K562 (cell line): ENCODE measurements at regions not wholly inside any gene's neighbourhood (a gene's known extent, or its start where the extent isn't known, plus 50 kb on each side); places are given as distances from the start of the nearest gene placed in this dataset.

ENCODE experiments used
- ATAC-seq: fragments of 200-7000 bp; cut with Tn5 transposase; 3 replicates; pipeline ENCODE4 v1.9.1; 2020; ENCODE audit warnings: moderate library complexity
- BruUV-seq: library from RNA; stranded (reverse); fragments of 400-500 nt; replicated peaks from 2 replicates; lab custom pipeline; 2021; lab: Mats Ljungman, UMichigan
- CTCF ChIA-PET: fragments of 300-600 bp; formaldehyde crosslinking; extraction: SDS; loops from one replicate; lab custom pipeline; 2021; ENCODE audit warnings: low intra/inter-chr PET ratio; lab: Yijun Ruan, JAX
- POLR2A ChIA-PET: fragments of 300-600, 350-650 bp; sonication (Branson Sonifier 250); formaldehyde crosslinking; extraction: SDS; loops from one replicate; lab custom pipeline; 2021; ENCODE audit warnings: antibody characterized with exemption, inconsistent platforms; lab: Yijun Ruan, JAX
- DNase-seq, 4 experiments: peaks; one replicate each; pipeline versions ENCODE4 v3.0.0 to v3.0.0-alpha.2; 2011 to 2018; ENCODE audit warnings: low spot score in 3 of 4, mixed read lengths in 3 of 4; ENCODE audit errors: extremely low read depth in 1 of 4
- FAIRE-seq: peaks from 2 replicates; lab custom pipeline; 2011; peaks lifted over from hg19 to GRCh38; lab: Jason Lieb, UNC
- H2AFZ ChIP-seq: 2 replicates; pipeline ENCODE4 v1.6.0; 2011; ENCODE audit warnings: low read depth, low read length, control low read depth, inconsistent platforms
- H3K27ac ChIP-seq: fragments of 200-600 bp; 3 replicates; pipeline ENCODE4 v1.8.0; 2011; ENCODE audit warnings: low read depth, mild to moderate bottlenecking, control low read depth, inconsistent platforms, low read length, moderate library complexity, mixed read lengths; ENCODE audit errors: extremely low read depth
- H3K27me3 ChIP-seq, 2 experiments: fragments of 300-600 bp in 1 of 2; 2 replicates in 1 of 2; 3 replicates in 1 of 2; pipeline versions ENCODE4 v1.6.0 to v1.8.0; 2011; ENCODE audit warnings: inconsistent platforms in 2 of 2, low read length in 2 of 2, mild to moderate bottlenecking in 1 of 2, mixed read lengths in 1 of 2, moderate library complexity in 1 of 2; ENCODE audit not compliant: control insufficient read depth in 2 of 2, insufficient read depth in 2 of 2
- H3K36me3 ChIP-seq: fragments of 300-600 bp; 3 replicates; pipeline ENCODE4 v1.8.0; 2011; ENCODE audit warnings: mild to moderate bottlenecking, low read length, inconsistent platforms; ENCODE audit not compliant: control insufficient read depth, insufficient read depth
- H3K4me1 ChIP-seq, 2 experiments: fragments of 200-600 bp in 1 of 2; replicated peaks in 1 of 2; 2 replicates in 1 of 2; 3 replicates in 1 of 2; pipeline versions ENCODE4 v1.5.1 to v1.8.0; 2011; ENCODE audit warnings: inconsistent platforms in 2 of 2, low read length in 2 of 2, mild to moderate bottlenecking in 1 of 2, mixed read lengths in 1 of 2, moderate library complexity in 1 of 2; ENCODE audit not compliant: control insufficient read depth in 2 of 2, insufficient read depth in 2 of 2
- H3K4me2 ChIP-seq: 2 replicates; pipeline ENCODE4 v1.6.1; 2011; ENCODE audit warnings: low read length, control low read depth, inconsistent platforms, mixed read lengths; ENCODE audit not compliant: insufficient read depth
- H3K4me3 ChIP-seq: fragments of 200-600 bp; sonication (generic), shearing (Covaris generic); 2 replicates; pipeline ENCODE4 v1.5.1; 2016; ENCODE audit warnings: control low read depth, inconsistent platforms
- H3K79me2 ChIP-seq: fragments of 200-600 bp; 3 replicates; pipeline ENCODE4 v1.8.0; 2011; ENCODE audit warnings: low read length, inconsistent platforms; ENCODE audit not compliant: control insufficient read depth, insufficient read depth
- H3K9ac ChIP-seq, 2 experiments: 2 replicates each; pipeline versions ENCODE4 v1.6.0 to v1.6.1; 2011; ENCODE audit warnings: low read depth in 2 of 2, low read length in 2 of 2, control low read depth in 1 of 2, inconsistent platforms in 1 of 2, mild to moderate bottlenecking in 1 of 2, mixed read lengths in 1 of 2; ENCODE audit not compliant: insufficient read depth in 1 of 2
- H3K9me1 ChIP-seq: one replicate; pipeline ENCODE4 v1.6.0; 2011; ENCODE audit warnings: inconsistent platforms, mild to moderate bottlenecking, low read length, moderate library complexity; ENCODE audit not compliant: control insufficient read depth, insufficient read depth
- H3K9me3 ChIP-seq: replicated peaks from 2 replicates; pipeline ENCODE4 v1.5.1; 2011; ENCODE audit warnings: low read depth, low read length, inconsistent platforms; ENCODE audit not compliant: control insufficient read depth, insufficient read depth
- H4K20me1 ChIP-seq: replicated peaks from 2 replicates; pipeline ENCODE4 v1.6.1; 2011; ENCODE audit warnings: low read length, inconsistent platforms, mixed read lengths; ENCODE audit not compliant: control insufficient read depth, insufficient read depth
- BACH1 ChIP-seq: fragments of 200-800 bp; sonication (Bioruptor generic); IDR thresholded peaks from 2 replicates; pipeline ENCODE4 v1.6.1; 2016; ENCODE audit warnings: missing genetic modification characterization, missing compliant biosample characterization
- GTF2F1 ChIP-seq: IDR thresholded peaks from 2 replicates; pipeline ENCODE4 v1.6.1; 2011; ENCODE audit warnings: low read depth, low read length, improper control_type of control experiment
- KDM1A ChIP-seq, 2 experiments: fragments of 450-650 bp; IDR thresholded peaks; 2 replicates each; pipeline ENCODE4 v1.6.1; 2016; ENCODE audit warnings: mild to moderate bottlenecking in 2 of 2
- MAFF ChIP-seq: IDR thresholded peaks from 2 replicates; pipeline ENCODE4 v1.6.1; 2012; ENCODE audit warnings: low read length, improper control_type of control experiment
- NFXL1 ChIP-seq: fragments of 450-650 bp; formaldehyde crosslinking; IDR thresholded peaks from 2 replicates; pipeline ENCODE4 v1.4.0; 2021; ENCODE audit warnings: mild to moderate bottlenecking
- PBX2 ChIP-seq, 2 experiments: IDR thresholded peaks in 1 of 2; conservative IDR thresholded peaks in 1 of 2; 2 replicates each; pipeline ENCODE4 v1.6.1; 2016; ENCODE audit warnings: low read depth in 2 of 2, mild to moderate bottlenecking in 1 of 2, missing compliant biosample characterization in 1 of 2, missing genetic modification characterization in 1 of 2, moderate library complexity in 1 of 2
- PYGO2 ChIP-seq: fragments of 450-650 bp; IDR thresholded peaks from 2 replicates; pipeline ENCODE4 v1.6.1; 2016; ENCODE audit warnings: mild to moderate bottlenecking, missing genetic modification characterization, moderate library complexity, missing compliant biosample characterization
- RBM15 ChIP-seq: fragments of 200-400 bp; formaldehyde crosslinking; IDR thresholded peaks from 2 replicates; pipeline ENCODE4 v1.6.1; 2018; ENCODE audit warnings: mild to moderate bottlenecking, low read length, moderate library complexity; ENCODE audit not compliant: insufficient read depth
- TCF7 ChIP-seq: sonication (generic); IDR thresholded peaks from 2 replicates; pipeline ENCODE4 v1.6.1; 2016; ENCODE audit warnings: antibody characterized with exemption, borderline replicate concordance
- WGBS: fragments of 100-300 bp; shearing (Covaris generic); methylation state at CpG from one replicate; pipeline ENCODE4 v1.1.6; 2016; ENCODE audit warnings: low coverage, mixed read lengths; ENCODE audit not compliant: insufficient coverage; ENCODE audit errors: missing lambda C conversion rate; 5-methylcytosine and 5-hydroxymethylcytosine counted together
- in situ Hi-C: fragments of 300-500 bp; cut with MboI; formaldehyde crosslinking; loops from 4 replicates; pipeline ENCODE4 v1.15.0; 2018; ENCODE audit warnings: inconsistent platforms, mixed read lengths
- intact Hi-C: fragments of 100-400 bp; cut with micrococcal nuclease; formaldehyde crosslinking; loops from 2 replicates; pipeline ENCODE4 v1.14.2; 2022
- TF ChIP-seq, protein P1 (sequence below): fragments of 450-650 bp; IDR thresholded peaks from 2 replicates; pipeline ENCODE4 v1.6.1; 2016

DNA sequence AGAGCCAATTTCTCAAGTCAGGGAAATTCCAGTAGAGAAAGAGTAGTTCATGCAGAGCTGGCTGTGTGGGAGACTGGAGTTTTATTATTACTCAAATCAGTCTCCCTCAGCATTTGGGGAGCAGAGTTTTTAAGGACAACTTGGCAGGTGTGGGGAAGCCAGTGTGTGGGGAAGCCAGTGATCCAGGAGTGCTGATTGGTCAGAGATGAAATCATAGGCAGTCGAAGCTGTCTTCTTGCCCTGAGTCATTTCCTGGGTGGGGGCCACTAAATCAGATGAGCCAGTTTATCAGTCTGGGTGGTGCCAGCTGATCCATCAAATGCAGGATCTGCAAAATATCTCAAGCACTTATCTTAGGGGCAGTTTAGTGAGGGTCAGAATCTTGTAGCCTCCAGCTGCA, 194.6 kb upstream of the NRG3 start (continued):
- TF ChIP-seq PBX2 (CRISPR knock-in tag; IDR thresholded peaks at IDR 0.05; ENCODE audit: low read depth) = no peak
- no peak for TF ChIP-seq PBX2 (tag; conservative IDR thresholded peaks at IDR 0.05; ENCODE audit: low read depth)
- TF ChIP-seq KDM1A (IDR thresholded peaks at IDR 0.05) = no peak
- no peak for TF ChIP-seq TCF7
- no peak for TF ChIP-seq BACH1 (tag)
- no peak for TF ChIP-seq NFXL1 (CRISPR knock-in tag)
- TF ChIP-seq, protein P1, sequence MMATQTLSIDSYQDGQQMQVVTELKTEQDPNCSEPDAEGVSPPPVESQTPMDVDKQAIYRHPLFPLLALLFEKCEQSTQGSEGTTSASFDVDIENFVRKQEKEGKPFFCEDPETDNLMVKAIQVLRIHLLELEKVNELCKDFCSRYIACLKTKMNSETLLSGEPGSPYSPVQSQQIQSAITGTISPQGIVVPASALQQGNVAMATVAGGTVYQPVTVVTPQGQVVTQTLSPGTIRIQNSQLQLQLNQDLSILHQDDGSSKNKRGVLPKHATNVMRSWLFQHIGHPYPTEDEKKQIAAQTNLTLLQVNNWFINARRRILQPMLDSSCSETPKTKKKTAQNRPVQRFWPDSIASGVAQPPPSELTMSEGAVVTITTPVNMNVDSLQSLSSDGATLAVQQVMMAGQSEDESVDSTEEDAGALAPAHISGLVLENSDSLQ = no peak
- no peak for TF ChIP-seq RBM15

DNA sequence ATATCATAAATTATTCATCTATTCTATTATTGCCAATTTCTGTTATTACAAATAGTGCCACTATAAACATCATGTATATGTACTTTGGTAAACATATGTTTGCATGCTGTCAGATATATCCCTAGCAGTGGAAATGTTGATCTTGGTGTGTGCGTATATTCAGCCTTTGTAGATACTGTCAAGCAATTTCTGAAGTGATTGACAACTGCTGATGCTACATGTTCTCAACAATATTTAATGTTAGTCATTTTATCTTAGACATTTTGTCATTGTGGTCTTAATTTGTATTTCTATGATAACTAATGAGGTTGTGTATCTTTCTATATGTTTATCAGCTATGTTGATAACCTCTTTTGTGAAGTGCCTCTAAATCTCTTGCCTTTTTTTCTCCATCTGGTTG, 186.5 kb upstream of the NRG3 start:
- BruUV-seq = no TSS peak
- Histone ChIP-seq H3K4me3 (no peak overlapping the region), H3K79me2 (no peaks in the 10 kb centered on the region), H3K9me3 (no peaks in the 10 kb centered on the region; the same call in 1 of the 2 replicates), H3K4me2 (no peak overlapping the region), H3K9me1 (no peaks in the 10 kb centered on the region), H3K27me3 (no peaks in the 10 kb centered on the region), H3K4me1 (no peaks in the 10 kb centered on the region), H3K27ac (no peak overlapping the region), H4K20me1 (no peaks in the 10 kb centered on the region), H3K36me3 (no peaks in the 10 kb centered on the region), H2AFZ (no peak overlapping the region), H3K9ac (no peak overlapping the region)
- DNase-seq = no peak
- intact Hi-C loops (no loop called here), in situ Hi-C loops (no loop called here)
- no peak for ATAC-seq
- no peak for FAIRE-seq
- POLR2A ChIA-PET = no interaction called here
- 21% methylated on average over 1 of the region's 1 CpG for WGBS
- TF ChIP-seq GTF2F1 (no peak), MAFF (no peak), PYGO2 (tag) (no peak)
- CTCF ChIA-PET = no interaction called here
